ENCODE measurements at regions not wholly inside any gene's neighbourhood (a gene's known extent, or its start where the extent isn't known, plus 50 kb on each side); places are given as distances from the start of the nearest gene placed in this dataset.

- DNase-seq (ENCODE audit: low read depth in 4 of 4, low spot score in 2 of 4): no peak
These were observed 569.8 kb downstream of the LMO4 start for GRCh38 chr1:87898431-87898830.

DNA sequence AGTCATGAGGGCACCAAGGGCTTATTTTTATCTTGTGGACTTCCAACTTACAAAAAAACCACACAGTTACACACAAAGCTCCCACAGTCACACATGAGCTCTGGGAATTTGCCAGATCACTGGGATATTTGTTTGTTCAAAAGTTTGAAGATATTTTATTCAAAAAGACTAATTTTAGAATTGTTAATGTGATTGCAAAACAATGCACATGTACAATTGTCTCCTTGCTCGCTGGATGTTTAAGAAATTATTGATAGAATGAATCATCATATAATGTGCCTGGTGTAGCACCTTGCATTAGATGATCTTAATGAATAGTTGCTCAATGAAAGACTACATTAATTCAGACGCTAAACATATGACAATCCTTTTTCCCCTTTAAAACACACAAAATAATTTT is 570.3 kb downstream of the LMO4 start:
- no peak for DNase-seq (ENCODE audit: low read depth in 4 of 4, low spot score in 2 of 4)

DNA sequence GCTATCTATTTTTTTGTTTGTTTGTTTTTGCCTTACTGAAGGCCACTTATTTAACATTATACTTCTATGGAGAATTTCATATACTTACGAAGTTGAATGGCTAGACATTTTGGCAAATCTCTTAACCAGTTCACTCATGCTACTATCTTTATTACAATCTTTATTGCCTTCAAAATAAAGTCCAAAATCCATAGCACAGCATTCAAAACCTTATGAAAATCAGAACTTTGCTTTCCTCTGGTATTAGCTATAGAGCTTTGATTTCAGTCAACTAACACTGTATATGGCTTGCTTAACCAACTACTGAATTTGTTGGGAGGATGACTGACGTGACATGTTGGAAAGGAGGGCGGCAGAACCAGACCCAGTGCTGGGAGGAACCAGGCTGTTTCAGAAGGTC is 571.1 kb downstream of the LMO4 start:
- DNase-seq (ENCODE audit: low read depth in 4 of 4, low spot score in 2 of 4): no peak

DNA sequence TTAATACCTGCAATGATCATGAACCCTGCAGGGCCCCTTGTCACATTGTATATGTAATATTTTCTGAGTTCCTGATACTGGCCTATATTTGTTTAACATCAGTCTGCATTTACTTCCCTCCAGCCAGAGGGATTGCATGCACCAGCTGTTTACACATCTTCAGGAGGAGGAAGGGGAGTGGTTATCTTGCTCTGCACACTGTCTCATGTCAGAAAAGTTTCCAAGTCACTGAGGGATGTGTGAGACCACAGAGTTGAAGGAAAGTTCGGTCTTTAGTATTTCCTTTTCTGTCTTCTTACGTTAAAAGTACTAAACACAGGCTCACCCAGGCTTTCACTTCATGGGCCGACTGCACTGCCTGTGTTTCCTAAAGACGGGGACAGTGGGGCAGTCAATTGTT is 574.1 kb downstream of the LMO4 start:
- DNase-seq (ENCODE audit: low read depth in 4 of 4, low spot score in 2 of 4): peak in 3 of 4 donors; percentile 36 to 63 (median 50)

- DNase-seq (ENCODE audit: low read depth in 4 of 4, low spot score in 2 of 4): no peak
These were observed 574.6 kb downstream of the LMO4 start for GRCh38 chr1:87903242-87903641.

DNA sequence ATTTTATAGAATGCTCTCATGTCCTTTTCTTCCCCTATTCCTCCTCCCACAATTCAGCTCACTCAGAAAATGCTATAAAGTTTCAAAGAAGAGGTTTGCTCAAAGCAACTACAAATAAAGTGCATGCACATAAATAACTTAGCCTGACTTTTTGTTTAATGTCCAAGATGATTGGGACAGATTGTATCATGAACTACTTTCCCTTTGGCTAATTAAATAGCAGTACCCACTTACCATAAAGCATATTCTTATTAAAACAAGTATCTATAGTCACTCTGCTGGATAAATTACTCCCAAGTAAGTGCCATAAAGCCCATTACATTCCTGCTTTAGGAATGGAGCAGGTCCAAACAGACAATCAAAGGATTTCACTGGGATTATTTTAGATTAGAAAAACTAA is 576.0 kb downstream of the LMO4 start:
- peak in 1 of 4 donors; percentile 39 for DNase-seq (ENCODE audit: low read depth in 4 of 4, low spot score in 2 of 4)

DNA sequence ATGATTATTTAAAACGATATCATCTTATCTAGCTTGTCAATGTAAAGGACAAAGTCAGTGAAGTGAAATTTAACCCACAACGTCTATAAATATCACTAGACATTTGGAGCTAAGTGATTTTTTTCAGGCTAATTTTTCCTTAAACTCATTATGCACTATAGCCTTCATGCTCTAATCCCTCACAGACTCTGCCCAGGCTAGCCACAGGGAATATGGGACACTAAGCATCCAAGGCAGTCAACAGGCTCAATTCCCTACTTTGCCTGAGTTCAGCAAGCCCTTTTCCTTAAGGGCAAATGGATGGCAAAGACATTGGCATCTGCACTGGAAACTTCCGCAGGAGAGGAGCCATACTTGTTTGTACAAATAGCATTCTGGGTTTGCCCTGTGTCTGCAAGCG is 577.0 kb downstream of the LMO4 start:
- DNase-seq (ENCODE audit: low read depth in 4 of 4, low spot score in 2 of 4): no peak

DNA sequence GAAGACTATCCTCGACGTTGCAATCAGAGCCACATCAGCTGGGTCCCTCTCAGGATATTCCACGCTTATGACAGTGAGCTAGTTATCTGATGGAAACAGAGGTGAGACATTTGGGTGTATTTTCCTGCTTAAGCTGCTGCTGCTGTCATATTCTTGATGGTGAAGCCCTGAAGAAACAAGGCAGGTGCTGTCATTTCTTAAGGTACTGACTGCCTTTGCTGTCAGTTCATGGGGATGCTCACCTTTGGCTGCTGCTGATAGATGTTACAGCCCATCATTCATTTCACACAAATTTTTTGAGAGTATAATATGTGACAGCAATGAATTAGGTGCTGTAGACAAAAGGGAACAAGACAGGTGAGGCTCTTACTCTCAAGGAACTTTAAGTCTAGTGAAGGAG is 577.4 kb downstream of the LMO4 start:
- DNase-seq (ENCODE audit: low read depth in 4 of 4, low spot score in 2 of 4): no peak

DNA sequence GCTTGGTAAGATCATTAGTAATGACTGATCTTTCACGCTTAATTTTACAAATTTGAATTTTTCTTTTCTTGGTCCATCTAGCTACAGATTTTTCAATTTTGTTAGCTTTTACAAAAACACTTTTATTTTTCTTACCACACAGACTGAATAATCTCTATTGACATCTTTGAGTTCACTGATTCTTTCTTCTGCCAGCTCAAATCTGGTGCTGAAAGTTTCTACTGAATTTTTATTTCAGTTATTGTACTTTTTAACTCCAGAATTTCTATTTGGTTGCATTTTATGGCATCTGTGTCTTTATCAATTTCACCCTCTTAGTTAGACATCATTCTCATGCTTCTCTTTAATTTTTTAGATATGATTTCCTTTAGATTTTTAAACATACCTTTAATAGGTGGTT is 584.7 kb downstream of the LMO4 start:
- DNase-seq (ENCODE audit: low read depth in 4 of 4, low spot score in 2 of 4): no peak

- DNase-seq (ENCODE audit: low read depth in 4 of 4, low spot score in 2 of 4): no peak
These were observed 585.7 kb downstream of the LMO4 start for GRCh38 chr1:87914396-87914795.

GRCh38 chr1:87915771-87916170 is 587.1 kb downstream of the LMO4 start:
- DNase-seq (ENCODE audit: low read depth in 4 of 4, low spot score in 2 of 4): no peak

DNA sequence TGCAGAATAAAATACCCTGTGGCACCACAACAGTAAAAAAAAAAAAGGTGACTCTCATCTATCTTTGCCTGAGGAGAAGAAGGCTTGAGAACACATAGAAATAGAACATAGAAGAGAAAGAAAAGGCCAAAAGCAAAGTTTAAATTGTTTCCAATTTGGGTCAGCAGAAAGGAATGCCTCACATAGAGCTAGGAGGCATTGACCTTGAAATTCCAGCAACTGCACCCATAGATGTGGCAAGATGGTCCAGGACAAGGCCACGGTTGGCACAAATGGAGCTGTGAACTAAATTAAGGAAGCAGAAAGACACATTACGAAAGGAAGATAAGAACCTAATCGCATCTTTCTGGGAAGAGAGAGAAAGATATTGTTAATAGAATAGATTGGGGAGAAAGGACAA is 588.3 kb downstream of the LMO4 start:
- no peak for DNase-seq (ENCODE audit: low read depth in 4 of 4, low spot score in 2 of 4)

DNA sequence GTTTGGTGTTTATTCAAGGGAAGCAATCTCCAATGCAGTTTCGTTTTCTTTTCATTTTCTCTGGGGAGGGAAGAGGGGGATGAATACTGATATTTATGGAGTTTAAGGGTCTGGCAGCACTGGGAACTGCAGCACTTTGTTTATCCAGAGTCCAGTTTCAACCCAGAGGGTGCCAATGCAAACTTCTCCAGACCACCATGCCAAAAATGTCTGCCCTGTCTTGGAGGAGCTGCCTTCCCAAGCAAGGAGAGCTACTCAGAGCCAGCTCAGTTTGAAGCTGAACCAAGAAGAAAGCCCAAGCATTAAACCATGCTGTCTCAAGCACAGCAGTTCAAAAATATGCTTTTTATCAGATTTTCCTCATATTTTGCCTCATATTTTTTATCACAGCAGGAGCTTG is 589.7 kb downstream of the LMO4 start:
- DNase-seq (ENCODE audit: low read depth in 4 of 4, low spot score in 2 of 4): no peak

GRCh38 chr1:87922885-87923284 is 594.2 kb downstream of the LMO4 start:
- no peak for DNase-seq (ENCODE audit: low read depth in 4 of 4, low spot score in 2 of 4)

- DNase-seq (ENCODE audit: low read depth in 4 of 4, low spot score in 2 of 4): no peak
These were observed 597.6 kb downstream of the LMO4 start for GRCh38 chr1:87926131-87926830.

- no peak for DNase-seq (ENCODE audit: low read depth in 4 of 4, low spot score in 2 of 4)
These were observed 598.2 kb downstream of the LMO4 start for GRCh38 chr1:87926921-87927320.

DNA sequence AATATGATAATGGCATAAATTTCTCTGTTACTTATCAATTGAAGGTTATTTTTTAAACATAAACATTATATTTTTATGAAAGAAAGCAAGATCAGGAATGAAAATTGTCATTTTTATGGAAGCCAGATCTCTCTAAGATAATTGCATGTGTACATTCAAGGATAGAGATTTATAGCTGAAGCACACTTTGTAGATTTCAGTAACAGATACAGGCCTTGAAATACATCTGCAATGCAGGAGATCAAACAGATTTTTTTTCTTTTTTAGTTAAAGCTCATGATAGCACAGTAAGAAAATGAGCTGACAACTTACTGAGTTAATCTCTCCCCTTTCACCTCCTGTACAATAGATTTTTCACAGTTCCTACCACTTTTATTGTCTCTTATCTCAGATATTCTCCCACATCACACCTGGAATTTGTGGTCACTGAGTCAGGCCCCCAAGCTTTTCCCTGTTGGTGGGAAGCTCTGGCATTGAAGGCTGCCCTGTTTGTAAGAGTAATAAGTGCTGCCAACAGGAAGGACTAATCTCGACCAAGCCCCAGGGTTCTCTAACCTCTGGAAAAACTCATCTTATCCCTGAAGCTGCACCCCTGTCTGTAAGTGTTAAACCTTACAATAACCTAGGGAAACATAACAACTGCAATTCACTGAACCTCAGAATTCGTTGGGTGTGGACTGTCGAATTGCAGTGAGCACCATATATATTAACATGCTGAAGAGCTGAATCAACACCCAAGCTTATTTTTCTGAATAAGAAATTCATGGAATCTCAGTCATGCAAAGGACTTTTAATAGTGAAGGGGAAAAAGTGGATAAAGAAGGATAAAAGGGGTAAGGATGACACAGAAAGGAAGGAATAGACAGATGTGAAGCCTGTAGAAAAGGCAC is 599.0 kb downstream of the LMO4 start:
- DNase-seq (ENCODE audit: low read depth in 4 of 4, low spot score in 2 of 4): no peak

DNA sequence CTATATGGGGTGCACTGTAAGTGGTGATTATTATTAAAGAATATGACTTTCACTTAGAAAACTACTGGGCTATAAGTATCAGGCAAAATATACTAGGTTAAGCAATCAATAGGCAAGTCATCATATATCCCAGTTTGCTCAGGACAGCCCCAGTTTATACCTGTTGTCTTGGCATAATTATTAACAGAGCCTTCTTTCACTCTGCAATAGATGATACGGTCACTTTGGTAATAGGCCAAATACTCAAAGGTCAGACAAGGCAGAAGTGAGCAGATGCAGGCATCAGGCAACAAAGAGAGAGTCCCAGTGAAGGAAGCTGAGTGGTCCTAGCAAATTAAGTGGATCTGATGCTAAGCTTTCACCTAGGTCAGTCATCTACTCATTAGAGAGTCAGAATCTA is 599.9 kb downstream of the LMO4 start:
- DNase-seq (ENCODE audit: low read depth in 4 of 4, low spot score in 2 of 4): no peak

DNA sequence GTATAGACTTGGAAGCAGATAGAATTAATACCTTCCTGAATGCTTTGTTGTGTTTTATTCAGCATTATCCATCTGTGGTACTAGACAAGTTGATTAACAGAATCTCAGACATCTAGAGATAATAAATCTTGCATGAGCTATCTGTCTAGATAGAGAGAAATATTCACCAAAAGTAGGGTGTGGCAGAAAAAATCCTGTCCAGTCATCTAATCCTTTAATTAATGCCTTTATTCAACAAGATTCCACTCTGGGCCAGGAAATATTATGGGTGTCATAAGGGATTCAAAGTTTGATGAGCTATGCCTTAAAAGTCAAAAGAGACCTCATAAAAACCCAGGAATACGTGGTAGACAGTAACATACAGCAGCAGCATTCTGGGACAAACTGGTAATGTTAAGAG is 601.2 kb downstream of the LMO4 start:
- DNase-seq (ENCODE audit: low read depth in 4 of 4, low spot score in 2 of 4): no peak

DNA sequence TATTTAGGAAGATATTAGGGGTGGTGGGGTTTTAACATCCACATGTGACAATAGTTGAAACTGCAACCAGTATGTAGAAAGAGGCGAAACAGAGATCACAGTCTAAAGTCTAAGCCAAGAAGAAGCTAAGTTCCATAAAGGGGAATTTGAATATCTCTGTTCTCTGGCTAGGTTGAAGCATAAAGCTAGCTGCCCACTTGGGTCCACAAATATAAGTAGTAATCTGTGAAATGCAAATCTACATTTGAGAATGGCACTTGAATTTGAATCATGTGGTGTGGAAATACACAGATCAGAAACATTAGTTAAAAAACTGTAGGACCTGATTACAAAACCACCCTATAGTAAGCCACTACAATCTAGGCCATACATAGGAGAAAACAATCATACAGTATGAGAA is 602.1 kb downstream of the LMO4 start:
- DNase-seq (ENCODE audit: low read depth in 4 of 4, low spot score in 2 of 4): no peak

GRCh38 chr1:87933171-87933570 is 604.5 kb downstream of the LMO4 start:
- no peak for DNase-seq (ENCODE audit: low read depth in 4 of 4, low spot score in 2 of 4)

DNA sequence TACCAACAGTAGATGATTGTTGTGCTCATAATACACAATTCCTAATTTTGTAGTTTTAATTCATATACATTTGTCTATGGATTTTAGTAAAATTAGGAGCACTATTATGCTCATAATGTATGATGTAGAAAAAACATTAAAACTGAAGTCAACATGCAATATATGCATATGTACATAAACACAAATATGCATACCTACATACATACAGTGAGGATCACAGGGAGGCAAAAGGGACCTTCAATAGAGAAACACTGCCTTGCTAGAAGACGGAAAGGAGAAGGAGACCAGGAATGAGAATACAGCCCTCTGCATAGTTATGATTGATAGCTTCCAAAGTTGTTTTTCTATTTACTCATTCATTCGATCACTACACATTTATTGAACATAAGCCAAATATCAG is 606.5 kb downstream of the LMO4 start:
- no peak for DNase-seq (ENCODE audit: low read depth in 4 of 4, low spot score in 2 of 4)

Measured in left renal cortex interstitium (tissue), 4 donors.